ENCODE measurements at regions not wholly inside any gene's neighbourhood (a gene's known extent, or its start where the extent isn't known, plus 50 kb on each side); places are given as distances from the start of the nearest gene placed in this dataset.

- no peak for TF ChIP-seq EZH2 (IDR thresholded peaks at IDR 0.05; ENCODE audit: low read length, unreplicated experiment)
- no peak for TF ChIP-seq CTCF (conservative IDR thresholded peaks at IDR 0.05; ENCODE audit: low read depth, low read length)
Measured at GRCh38 chr18:9029131-9029530, 73.4 kb upstream of the NDUFV2 start.

Data from PC-3 (cell line).